CD4-positive, alpha-beta T cell (primary cell): ENCODE measurements at regions not wholly inside any gene's neighbourhood (a gene's known extent, or its start where the extent isn't known, plus 50 kb on each side); places are given as distances from the start of the nearest gene placed in this dataset.

Experiments used
- ATAC-seq: fragments of 200-7000 bp; cut with Tn5 transposase; one replicate; pipeline ENCODE4 v1.10.0; 2022; ENCODE audit warnings: mild to moderate bottlenecking; ENCODE audit not compliant: poor library complexity
- CTCF ChIA-PET: fragments of 350-600 bp; sonication (Branson Sonifier 250); formaldehyde crosslinking; loops from one replicate; lab custom pipeline; 2021; ENCODE audit warnings: antibody characterized with exemption, inconsistent platforms; lab: Charles Lee
- POLR2A ChIA-PET: fragments of 350-600 bp; sonication (Branson Sonifier 250); formaldehyde crosslinking; loops from one replicate; lab custom pipeline; 2021; ENCODE audit warnings: antibody characterized with exemption, inconsistent platforms; lab: Charles Lee
- DNase-seq, 14 experiments: peaks; one replicate each; pipeline ENCODE4 v3.0.0-alpha.2; 2013 to 2020; ENCODE audit warnings: mixed read lengths in 2 of 14
- H3K27ac ChIP-seq, 2 donors: one replicate each; pipeline versions ENCODE4 v1.5.1 to v1.7.0; 2013; ENCODE audit warnings: low read length in 2 of 2, low read depth in 1 of 2, mild to moderate bottlenecking in 1 of 2
- H3K27me3 ChIP-seq, 2 experiments: 1 replicate in 1 of 2; 2 replicates in 1 of 2; pipeline versions ENCODE4 v1.6.1 to v1.7.0; 2013; ENCODE audit warnings: low read length in 2 of 2, control low read depth in 1 of 2, mild to moderate bottlenecking in 1 of 2, moderate library complexity in 1 of 2; ENCODE audit not compliant: insufficient read depth in 2 of 2, control insufficient read depth in 1 of 2
- H3K36me3 ChIP-seq: one replicate; pipeline ENCODE4 v1.6.1; 2013; ENCODE audit warnings: low read length, control low read depth; ENCODE audit not compliant: insufficient read depth
- H3K4me1 ChIP-seq: one replicate; pipeline ENCODE4 v1.6.1; 2013; ENCODE audit warnings: low read length, control low read depth; ENCODE audit not compliant: insufficient read depth
- H3K4me3 ChIP-seq: one replicate; pipeline ENCODE4 v1.5.1; 2013; ENCODE audit warnings: mild to moderate bottlenecking, low read length, moderate library complexity
- H3K9me3 ChIP-seq, 2 experiments: 1 replicate in 1 of 2; 2 replicates in 1 of 2; pipeline versions ENCODE4 v1.6.1 to v1.7.0; 2013; ENCODE audit warnings: low read length in 2 of 2, mild to moderate bottlenecking in 2 of 2, control low read depth in 1 of 2, moderate library complexity in 1 of 2; ENCODE audit not compliant: control insufficient read depth in 1 of 2, insufficient read depth in 1 of 2
- H3K27ac Mint-ChIP-seq: one replicate; pipeline ENCODE4 v1.8.0; 2020; ENCODE audit warnings: mixed read lengths
- H3K27me3 Mint-ChIP-seq: one replicate; pipeline ENCODE4 v1.8.0; 2021; ENCODE audit warnings: mixed read lengths
- H3K36me3 Mint-ChIP-seq: one replicate; pipeline ENCODE4 v1.8.0; 2021; ENCODE audit warnings: low read depth, mixed read lengths
- H3K4me1 Mint-ChIP-seq: one replicate; pipeline ENCODE4 v1.8.0; 2021; ENCODE audit warnings: low read depth, mixed read lengths
- H3K4me3 Mint-ChIP-seq: one replicate; pipeline ENCODE4 v1.8.0; 2020; ENCODE audit warnings: mild to moderate bottlenecking, mixed read lengths
- H3K9me3 Mint-ChIP-seq: one replicate; pipeline ENCODE4 v1.8.0; 2020; ENCODE audit warnings: mixed read lengths
- intact Hi-C, 2 experiments: fragments of 100-400 bp; cut with DNase I in 1 of 2; cut with micrococcal nuclease in 1 of 2; formaldehyde crosslinking; loops; one replicate each; pipeline versions ENCODE4 v1.15.1 to v1.9.0; 2023 to 2025; cut with DNase I, micrococcal nuclease
- TF ChIP-seq, protein P1 (sequence below): fragments of 200-600 bp; IDR thresholded peaks from one replicate; pipeline ENCODE4 v1.8.0; 2022; ENCODE audit warnings: antibody characterized with exemption, mild to moderate bottlenecking

DNA sequence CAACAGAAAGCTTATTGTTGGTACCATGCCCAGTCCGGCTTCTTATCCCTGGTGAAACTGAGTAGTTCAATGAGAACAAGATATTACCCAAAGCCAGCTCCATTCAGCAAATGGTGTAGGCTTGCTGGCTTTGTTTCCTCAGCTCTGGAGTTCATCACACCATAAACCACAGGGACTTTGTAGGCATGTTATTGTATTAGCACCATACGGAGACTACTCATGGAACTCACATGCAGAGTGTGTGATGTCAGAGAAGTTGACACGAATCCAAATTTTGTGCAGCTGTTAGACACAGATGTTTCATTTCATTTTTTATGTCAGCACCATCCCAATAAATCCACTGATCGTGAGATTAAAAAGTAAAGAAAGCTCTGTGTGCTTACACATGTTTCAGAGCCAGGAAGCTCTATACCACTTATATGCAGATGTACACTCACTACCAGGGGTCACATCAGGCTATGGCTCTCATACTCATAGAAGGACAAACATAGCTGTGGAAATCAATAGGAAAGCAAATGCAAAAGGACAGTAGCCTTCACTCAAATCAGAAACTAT, 63.4 kb upstream of the LEKR1 start:
- no peaks in the 10 kb centered on the region for H3K4me1 Mint-ChIP-seq
- H3K27me3 ChIP-seq: no peaks in the 10 kb centered on the region
- DNase-seq: no peak
- intact Hi-C loops: no loop called here
- POLR2A ChIA-PET: no interaction called here
- CTCF ChIA-PET: no interaction called here
- no peak overlapping the region for H3K4me3 Mint-ChIP-seq
- TF ChIP-seq, protein P1, sequence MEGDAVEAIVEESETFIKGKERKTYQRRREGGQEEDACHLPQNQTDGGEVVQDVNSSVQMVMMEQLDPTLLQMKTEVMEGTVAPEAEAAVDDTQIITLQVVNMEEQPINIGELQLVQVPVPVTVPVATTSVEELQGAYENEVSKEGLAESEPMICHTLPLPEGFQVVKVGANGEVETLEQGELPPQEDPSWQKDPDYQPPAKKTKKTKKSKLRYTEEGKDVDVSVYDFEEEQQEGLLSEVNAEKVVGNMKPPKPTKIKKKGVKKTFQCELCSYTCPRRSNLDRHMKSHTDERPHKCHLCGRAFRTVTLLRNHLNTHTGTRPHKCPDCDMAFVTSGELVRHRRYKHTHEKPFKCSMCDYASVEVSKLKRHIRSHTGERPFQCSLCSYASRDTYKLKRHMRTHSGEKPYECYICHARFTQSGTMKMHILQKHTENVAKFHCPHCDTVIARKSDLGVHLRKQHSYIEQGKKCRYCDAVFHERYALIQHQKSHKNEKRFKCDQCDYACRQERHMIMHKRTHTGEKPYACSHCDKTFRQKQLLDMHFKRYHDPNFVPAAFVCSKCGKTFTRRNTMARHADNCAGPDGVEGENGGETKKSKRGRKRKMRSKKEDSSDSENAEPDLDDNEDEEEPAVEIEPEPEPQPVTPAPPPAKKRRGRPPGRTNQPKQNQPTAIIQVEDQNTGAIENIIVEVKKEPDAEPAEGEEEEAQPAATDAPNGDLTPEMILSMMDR: no peak
- H3K27me3 Mint-ChIP-seq: no peaks in the 10 kb centered on the region
- no peak overlapping the region for H3K27ac Mint-ChIP-seq
- H3K9me3 Mint-ChIP-seq: no peaks in the 10 kb centered on the region
- H3K36me3 ChIP-seq: no peaks in the 10 kb centered on the region
- no peak overlapping the region for H3K4me3 ChIP-seq
- H3K4me1 ChIP-seq: no peaks in the 10 kb centered on the region
- no peaks in the 10 kb centered on the region for H3K9me3 ChIP-seq
- no peak for ATAC-seq
- no peaks in the 10 kb centered on the region for H3K36me3 Mint-ChIP-seq
- H3K27ac ChIP-seq: no peak overlapping the region

- Mint-ChIP-seq H3K4me1 (no peaks in the 10 kb centered on the region), H3K36me3 (no peaks in the 10 kb centered on the region), H3K4me3 (no peak overlapping the region), H3K27me3 (no peaks in the 10 kb centered on the region), H3K27ac (no peak overlapping the region), H3K9me3 (no peaks in the 10 kb centered on the region)
- DNase-seq (no peak), ATAC-seq (no peak)
- Histone ChIP-seq H3K36me3 (no peaks in the 10 kb centered on the region), H3K27me3 (no peaks in the 10 kb centered on the region), H3K9me3 (no peaks in the 10 kb centered on the region), H3K4me1 (no peaks in the 10 kb centered on the region), H3K4me3 (no peak overlapping the region), H3K27ac (no peak overlapping the region)
- ChIA-PET POLR2A (no interaction called here), CTCF (interaction anchor here (0.7 kb wide), 1 partner anchor 1993 kb away, joined by 3 read pairs; no protein-coding TSS in a partner anchor)
- intact Hi-C loops: no loop called here
- TF ChIP-seq, protein P1: no peak
Measured at GRCh38 chr3:156763386-156763785, 62.8 kb upstream of the LEKR1 start.

- POLR2A ChIA-PET: interaction anchor here (0.6 to 1.0 kb wide), 2 partner anchors 133 to 218 kb away, joined by 3 read pairs; no protein-coding TSS in a partner anchor
- no peaks in the 10 kb centered on the region for H3K36me3 Mint-ChIP-seq
Measured at GRCh38 chr3:156763931-156764720, 62.0 kb upstream of the LEKR1 start.

More at GRCh38 chr3:156763931-156764720, 62.0 kb upstream of the LEKR1 start:
- H3K36me3 ChIP-seq: no peaks in the 10 kb centered on the region
- H3K27ac ChIP-seq: no peak overlapping the region
- no peak for DNase-seq
- ATAC-seq: no peak
- Mint-ChIP-seq H3K9me3 (no peaks in the 10 kb centered on the region), H3K27me3 (no peaks in the 10 kb centered on the region), H3K4me1 (no peaks in the 10 kb centered on the region), H3K27ac (no peak overlapping the region), H3K4me3 (no peak overlapping the region)
- CTCF ChIA-PET: interaction anchor here (0.7 kb wide), 1 partner anchor 1992 kb away, joined by 3 read pairs; no protein-coding TSS in a partner anchor
- TF ChIP-seq, protein P1: no peak
- H3K9me3 ChIP-seq: no peaks in the 10 kb centered on the region
- no peak overlapping the region for H3K4me3 ChIP-seq
- no peaks in the 10 kb centered on the region for H3K27me3 ChIP-seq
- intact Hi-C loops: no loop called here
- no peaks in the 10 kb centered on the region for H3K4me1 ChIP-seq
